ENCODE measurements at regions not wholly inside any gene's neighbourhood (a gene's known extent, or its start where the extent isn't known, plus 50 kb on each side); places are given as distances from the start of the nearest gene placed in this dataset.
A peak's percentile ranks its signal among the peaks of the same experiment; 100 is the strongest.

DNA sequence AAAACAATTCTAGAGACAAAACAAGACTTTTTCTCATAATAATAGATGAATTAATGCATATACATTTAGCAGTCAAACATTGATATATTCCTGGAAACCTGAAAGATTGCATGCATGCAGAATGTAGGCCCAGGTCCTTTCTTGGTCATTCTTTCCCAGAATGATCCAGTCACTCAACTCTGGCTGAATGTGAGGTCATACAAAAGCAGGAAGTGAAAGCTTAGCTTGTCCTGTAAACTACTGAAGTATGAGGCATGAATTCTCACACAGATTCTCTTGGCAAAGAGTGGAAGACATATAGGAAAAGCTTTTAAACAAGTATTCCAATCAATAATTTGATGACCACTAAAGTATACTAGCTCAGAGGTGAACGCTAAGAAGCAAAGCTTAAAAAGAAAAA lies 253.9 kb downstream of the PPP1R3A start:
- ChIA-PET POLR2A (ENCODE audit: low non-redundant PET) (no interaction called here), CTCF (no interaction called here)
- no peak for DNase-seq (ENCODE audit: low spot score)
- H3K27ac ChIP-seq = no peak overlapping the region
- TF ChIP-seq, protein P1, sequence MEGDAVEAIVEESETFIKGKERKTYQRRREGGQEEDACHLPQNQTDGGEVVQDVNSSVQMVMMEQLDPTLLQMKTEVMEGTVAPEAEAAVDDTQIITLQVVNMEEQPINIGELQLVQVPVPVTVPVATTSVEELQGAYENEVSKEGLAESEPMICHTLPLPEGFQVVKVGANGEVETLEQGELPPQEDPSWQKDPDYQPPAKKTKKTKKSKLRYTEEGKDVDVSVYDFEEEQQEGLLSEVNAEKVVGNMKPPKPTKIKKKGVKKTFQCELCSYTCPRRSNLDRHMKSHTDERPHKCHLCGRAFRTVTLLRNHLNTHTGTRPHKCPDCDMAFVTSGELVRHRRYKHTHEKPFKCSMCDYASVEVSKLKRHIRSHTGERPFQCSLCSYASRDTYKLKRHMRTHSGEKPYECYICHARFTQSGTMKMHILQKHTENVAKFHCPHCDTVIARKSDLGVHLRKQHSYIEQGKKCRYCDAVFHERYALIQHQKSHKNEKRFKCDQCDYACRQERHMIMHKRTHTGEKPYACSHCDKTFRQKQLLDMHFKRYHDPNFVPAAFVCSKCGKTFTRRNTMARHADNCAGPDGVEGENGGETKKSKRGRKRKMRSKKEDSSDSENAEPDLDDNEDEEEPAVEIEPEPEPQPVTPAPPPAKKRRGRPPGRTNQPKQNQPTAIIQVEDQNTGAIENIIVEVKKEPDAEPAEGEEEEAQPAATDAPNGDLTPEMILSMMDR (conservative IDR thresholded peaks at IDR 0.05; ENCODE audit: low read depth) = no peak

DNA sequence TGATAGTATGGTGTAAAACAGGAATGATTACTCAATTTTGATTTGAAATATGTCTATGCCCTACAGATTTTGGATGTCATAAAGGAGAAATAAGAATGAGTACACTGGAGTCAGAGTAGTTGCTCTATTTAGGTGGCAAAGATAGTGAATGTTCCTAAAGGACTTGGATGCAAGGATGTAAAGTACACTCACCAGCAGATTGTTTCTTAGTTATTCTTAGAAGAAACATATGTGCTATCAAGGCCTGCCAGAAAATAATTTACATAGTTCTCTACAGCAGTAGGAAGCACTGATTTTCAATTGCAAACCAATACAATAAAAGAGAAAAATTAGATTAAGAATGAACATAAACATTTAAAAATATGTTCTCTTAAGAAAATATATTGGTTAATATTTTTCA lies 259.4 kb downstream of the PPP1R3A start:
- no peak overlapping the region for H3K27ac ChIP-seq
- DNase-seq (ENCODE audit: low spot score) = no peak
- TF ChIP-seq, protein P1 (conservative IDR thresholded peaks at IDR 0.05; ENCODE audit: low read depth) = no peak
- CTCF ChIA-PET = no interaction called here
- POLR2A ChIA-PET (ENCODE audit: low non-redundant PET) = no interaction called here

DNA sequence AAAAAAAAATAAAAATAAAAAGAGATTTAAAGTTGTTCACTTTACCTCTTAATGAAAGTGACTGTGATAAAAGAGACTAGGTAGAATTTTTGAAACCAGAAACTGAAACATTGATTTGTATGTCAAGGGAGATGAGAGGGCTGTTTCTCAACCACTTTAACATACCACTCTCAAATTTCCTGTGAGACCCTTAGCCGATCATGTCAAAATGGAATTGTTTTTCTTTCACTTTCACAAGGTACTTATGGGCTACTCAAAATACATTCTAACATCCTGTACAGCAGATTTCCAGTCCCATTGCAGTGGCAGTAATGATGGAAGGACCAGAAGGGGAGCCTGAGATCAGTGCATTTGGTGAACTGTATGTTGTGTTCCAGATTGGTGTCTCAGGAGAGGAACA lies 261.2 kb downstream of the PPP1R3A start:
- no peak for DNase-seq (ENCODE audit: low spot score)
- H3K27ac ChIP-seq = no peak overlapping the region
- TF ChIP-seq, protein P1 (conservative IDR thresholded peaks at IDR 0.05; ENCODE audit: low read depth) = no peak
- ChIA-PET POLR2A (ENCODE audit: low non-redundant PET) (no interaction called here), CTCF (no interaction called here)

DNA sequence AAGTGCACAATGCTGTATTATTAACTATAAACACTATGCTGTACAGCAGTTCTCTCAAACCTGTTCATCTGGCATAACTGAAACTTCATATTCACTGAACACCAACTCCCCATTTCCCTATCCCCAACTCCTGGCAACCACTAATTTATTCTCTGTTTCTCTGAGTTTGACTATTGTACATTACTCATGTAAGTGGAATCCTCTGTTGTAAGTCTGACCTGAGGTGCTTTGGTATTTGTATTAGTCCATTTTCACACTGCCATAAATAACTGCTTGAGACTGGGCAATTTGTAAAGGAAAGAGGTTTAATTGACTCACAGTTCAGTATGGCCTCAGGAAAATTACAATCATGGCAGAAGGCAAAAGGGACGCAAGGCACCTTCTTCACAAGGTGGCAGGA lies 266.3 kb downstream of the PPP1R3A start:
- CTCF ChIA-PET = no interaction called here
- TF ChIP-seq, protein P1 (conservative IDR thresholded peaks at IDR 0.05; ENCODE audit: low read depth) = no peak

DNA sequence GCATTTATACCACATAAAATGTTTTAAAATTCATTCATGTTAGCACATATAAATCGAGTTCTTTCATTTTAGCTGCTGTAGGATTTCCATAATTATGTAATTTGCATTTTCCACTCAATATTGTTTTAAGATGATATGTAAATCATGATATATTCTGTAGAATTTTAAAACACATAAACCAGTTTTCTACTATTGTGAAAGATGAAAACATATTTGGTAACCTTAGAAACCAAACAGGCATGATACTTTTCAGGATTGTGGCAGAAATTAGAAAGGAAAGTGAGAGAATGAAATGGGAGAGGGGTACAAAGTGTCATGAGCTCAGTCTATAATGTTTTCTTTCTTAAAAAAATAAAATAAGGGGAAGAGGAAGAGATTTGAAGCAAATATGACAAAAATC lies 269.3 kb downstream of the PPP1R3A start:
- no peak overlapping the region for H3K27ac ChIP-seq
- DNase-seq (ENCODE audit: low spot score) = no peak
- ChIA-PET POLR2A (ENCODE audit: low non-redundant PET) (no interaction called here), CTCF (no interaction called here)
- TF ChIP-seq, protein P1 (conservative IDR thresholded peaks at IDR 0.05; ENCODE audit: low read depth) = no peak

More for the DNA sequence above, 266.3 kb downstream of the PPP1R3A start:
- no peak overlapping the region for H3K27ac ChIP-seq
- peak; percentile 8 for DNase-seq (ENCODE audit: low spot score)
- POLR2A ChIA-PET (ENCODE audit: low non-redundant PET) = no interaction called here

DNA sequence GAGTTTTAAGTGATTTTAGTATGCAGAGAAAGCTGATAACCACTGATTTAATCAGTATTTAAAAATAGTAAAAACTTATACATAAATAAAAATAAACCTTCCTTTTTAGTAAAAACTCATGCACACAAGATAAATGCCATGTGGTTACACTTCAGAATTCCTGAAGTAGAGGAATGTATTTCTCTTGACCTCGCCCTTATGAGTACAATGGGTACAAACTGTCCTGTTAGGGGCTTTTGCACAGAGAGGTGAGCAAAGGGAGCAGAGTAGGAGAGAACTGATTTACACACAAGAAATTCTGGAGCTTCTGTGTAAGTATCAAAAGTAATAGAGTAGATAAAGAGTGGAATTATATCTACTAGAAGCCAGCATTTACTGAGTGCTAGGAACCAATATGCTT lies 279.6 kb downstream of the PPP1R3A start:
- ChIA-PET CTCF (interaction anchor here (0.5 kb wide), 1 partner anchor 36 kb away, joined by 4 read pairs; no protein-coding TSS in a partner anchor), POLR2A (ENCODE audit: low non-redundant PET) (no interaction called here)
- TF ChIP-seq, protein P1 (conservative IDR thresholded peaks at IDR 0.05; ENCODE audit: low read depth) = no peak

More for the DNA sequence above, 279.6 kb downstream of the PPP1R3A start:
- no peak overlapping the region for H3K27ac ChIP-seq
- DNase-seq (ENCODE audit: low spot score) = no peak

Data from RWPE1 (cell line).